Common myeloid progenitor, CD34-positive (primary cell): ENCODE measurements at regions not wholly inside any gene's neighbourhood (a gene's known extent, or its start where the extent isn't known, plus 50 kb on each side); places are given as distances from the start of the nearest gene placed in this dataset.
"Not testable (repeated sequence)": the region's sequence is repeated elsewhere in the genome, so short reads cannot be mapped to it uniquely, and the experiment has no call there.

Experiments used
- CTCF ChIA-PET: fragments of 350-600 bp; sonication (Branson Sonifier 250); formaldehyde crosslinking; loops from one replicate; lab custom pipeline; 2021; ENCODE audit warnings: antibody characterized with exemption; lab: Charles Lee
- POLR2A ChIA-PET: fragments of 350-600 bp; sonication (Branson Sonifier 250); formaldehyde crosslinking; loops from one replicate; lab custom pipeline; 2021; ENCODE audit warnings: antibody characterized with exemption; lab: Charles Lee
- DNase-seq, 3 donors: peaks; one replicate each; pipeline versions ENCODE4 v3.0.0 to v3.0.0-alpha.2; 2013
- H3K27ac ChIP-seq, 2 experiments: 1 replicate in 1 of 2; 2 replicates in 1 of 2; pipeline ENCODE4 v1.7.0; 2013; ENCODE audit warnings: inconsistent platforms in 2 of 2, low read length in 2 of 2, mild to moderate bottlenecking in 2 of 2, low read depth in 1 of 2, moderate library complexity in 1 of 2; ENCODE audit not compliant: severe bottlenecking in 2 of 2, insufficient read depth in 1 of 2, poor library complexity in 1 of 2
- H3K27me3 ChIP-seq, 5 experiments: replicated peaks in 2 of 5; 1 replicate in 3 of 5; 2 replicates in 2 of 5; pipeline versions ENCODE4 v1.6.1 to v1.7.0; 2013; ENCODE audit warnings: low read length in 4 of 5, mild to moderate bottlenecking in 2 of 5, moderate library complexity in 2 of 5, inconsistent platforms in 1 of 5; ENCODE audit not compliant: insufficient read depth in 5 of 5, control insufficient read depth in 4 of 5
- H3K36me3 ChIP-seq, 4 experiments: 1 replicate in 2 of 4; 2 replicates in 2 of 4; pipeline versions ENCODE4 v1.6.1 to v1.7.0; 2013; ENCODE audit warnings: low read length in 3 of 4, control low read depth in 1 of 4, mild to moderate bottlenecking in 1 of 4; ENCODE audit not compliant: control insufficient read depth in 4 of 4, insufficient read depth in 4 of 4
- H3K4me1 ChIP-seq, 4 experiments: 1 replicate in 3 of 4; 2 replicates in 1 of 4; pipeline versions ENCODE4 v1.6.1 to v1.7.1; 2013; ENCODE audit warnings: low read length in 3 of 4, mild to moderate bottlenecking in 3 of 4, control low read depth in 1 of 4, inconsistent platforms in 1 of 4, moderate library complexity in 1 of 4; ENCODE audit not compliant: control insufficient read depth in 4 of 4, insufficient read depth in 4 of 4; ENCODE audit errors: control extremely low read depth in 1 of 4
- H3K4me3 ChIP-seq, 7 experiments: 1 replicate in 4 of 7; 2 replicates in 3 of 7; pipeline versions ENCODE4 v1.5.1 to v1.7.0; 2013; ENCODE audit warnings: mild to moderate bottlenecking in 7 of 7, low read length in 6 of 7, moderate library complexity in 6 of 7, inconsistent platforms in 2 of 7, low read depth in 2 of 7, control low read depth in 1 of 7; ENCODE audit not compliant: insufficient read depth in 4 of 7, control insufficient read depth in 1 of 7; ENCODE audit errors: extremely low read depth in 1 of 7
- H3K9me3 ChIP-seq, 5 experiments: 1 replicate in 4 of 5; 2 replicates in 1 of 5; pipeline versions ENCODE4 v1.6.1 to v1.7.1; 2013; ENCODE audit warnings: low read length in 4 of 5, mild to moderate bottlenecking in 2 of 5, inconsistent platforms in 1 of 5, low read depth in 1 of 5, moderate library complexity in 1 of 5; ENCODE audit not compliant: control insufficient read depth in 4 of 5, insufficient read depth in 2 of 5; ENCODE audit errors: control extremely low read depth in 1 of 5
- WGBS: methylation state at CpG from one replicate; pipeline ENCODE4 v1.1.5; 2013; ENCODE audit not compliant: insufficient coverage; 5-methylcytosine and 5-hydroxymethylcytosine counted together

DNA sequence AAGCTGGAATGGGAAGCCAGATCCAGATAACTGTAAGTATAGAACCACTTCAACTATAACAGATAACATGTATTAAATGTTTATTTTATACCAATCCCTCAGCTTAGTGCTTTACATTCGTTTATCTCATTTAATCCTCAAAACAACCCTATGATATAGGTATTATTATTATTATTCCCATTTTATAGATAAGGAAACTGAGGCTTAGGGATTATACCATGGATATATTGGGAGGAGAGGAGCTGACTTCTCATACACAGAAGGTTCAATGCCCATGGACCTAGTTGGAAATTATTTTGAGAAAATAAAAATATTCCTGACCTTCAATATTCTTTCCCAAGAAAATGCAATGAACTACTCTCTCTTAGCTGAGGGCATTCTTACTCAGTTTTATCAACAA, 140.4 kb upstream of the C11orf58 start:
- no peaks in the 10 kb centered on the region for H3K9me3 ChIP-seq
- no peak overlapping the region for H3K4me3 ChIP-seq
- WGBS = no CpG with 5 or more reads among the region's 1 CpG
- ChIA-PET POLR2A (no interaction called here), CTCF (interaction anchor here (0.9 kb wide), 1 partner anchor 8 kb away, joined by 3 read pairs; no protein-coding TSS in a partner anchor)
- no peak for DNase-seq
- no peaks in the 10 kb centered on the region for H3K4me1 ChIP-seq
- H3K27me3 ChIP-seq = peaks cover 2 to 28% (median 8%) of the 10 kb centered on the region in 5 experiments
- no peaks in the 10 kb centered on the region for H3K36me3 ChIP-seq
- no peak overlapping the region for H3K27ac ChIP-seq

DNA sequence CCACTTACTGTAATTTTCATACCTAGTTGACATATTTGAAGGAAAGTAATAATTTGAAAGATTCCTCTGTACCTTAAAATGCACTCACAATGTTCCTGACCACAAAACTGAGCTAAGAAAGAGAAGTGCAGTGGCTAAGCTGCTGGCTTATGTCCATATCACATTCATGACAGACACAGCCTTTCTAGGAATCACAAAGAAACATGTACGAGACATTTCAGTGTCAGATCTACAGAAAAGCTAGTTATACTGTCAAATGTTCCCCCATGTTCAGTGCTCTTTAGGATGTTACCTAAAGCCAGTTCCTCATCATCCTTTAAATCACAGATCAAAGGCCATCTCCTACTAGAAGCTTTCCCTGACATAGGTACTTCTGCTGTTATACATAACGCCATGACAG, 142.2 kb upstream of the C11orf58 start:
- WGBS = 63% methylated on average over 2 of the region's 2 CpGs
- Histone ChIP-seq H3K4me3 (no peak overlapping the region), H3K9me3 (no peaks in the 10 kb centered on the region), H3K27me3 (peaks cover 0 to 14% (median 2%) of the 10 kb centered on the region in 5 experiments), H3K4me1 (no peaks in the 10 kb centered on the region), H3K27ac (no peak overlapping the region), H3K36me3 (no peaks in the 10 kb centered on the region)
- ChIA-PET CTCF (interaction anchor here (1.2 kb wide), 1 partner anchor 9 kb away, joined by 3 read pairs; no protein-coding TSS in a partner anchor), POLR2A (no interaction called here)
- peak in 2 of 3 donors; percentile 38 to 51 for DNase-seq

- H3K9me3 ChIP-seq = no peaks in the 10 kb centered on the region
- ChIA-PET POLR2A (no interaction called here), CTCF (no interaction called here)
- H3K4me1 ChIP-seq = no peaks in the 10 kb centered on the region
- DNase-seq = no peak
- no peaks in the 10 kb centered on the region for H3K36me3 ChIP-seq
- H3K27ac ChIP-seq = no peak overlapping the region
- H3K4me3 ChIP-seq = no peak overlapping the region
- H3K27me3 ChIP-seq = peaks cover 0 to 2% (median 0%) of the 10 kb centered on the region in 5 experiments
Observed at GRCh38 chr11:16591157-16591556, 147.3 kb upstream of the C11orf58 start.

DNA sequence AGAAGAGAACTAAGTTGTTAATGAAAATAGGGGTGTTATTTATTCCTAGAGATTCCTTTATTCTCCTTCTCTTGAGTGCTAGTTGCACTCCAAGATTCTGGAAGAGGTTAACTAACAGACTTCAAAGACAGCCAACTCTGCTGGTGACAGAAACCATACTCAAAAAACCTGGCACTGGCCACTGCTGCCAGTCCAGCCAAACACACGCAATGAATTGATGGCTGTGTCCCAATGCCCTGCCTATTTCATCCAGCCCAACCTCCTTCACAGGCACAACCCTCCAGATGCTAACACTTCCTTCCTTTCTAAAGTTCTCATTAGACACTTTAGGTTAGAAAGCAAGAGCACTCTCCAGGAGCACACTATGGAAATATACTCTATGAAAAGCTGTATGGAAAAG, 150.8 kb upstream of the C11orf58 start:
- ChIA-PET CTCF (no interaction called here), POLR2A (no interaction called here)
- 57% methylated on average over 1 of the region's 1 CpG for whole genome bisulfite sequencing
- no peak for DNase-seq
- no peak overlapping the region for H3K27ac ChIP-seq
- no peaks in the 10 kb centered on the region for H3K36me3 ChIP-seq
- no peak overlapping the region for H3K4me3 ChIP-seq
- no peaks in the 10 kb centered on the region for H3K4me1 ChIP-seq
- peaks cover 0 to 2% (median 0%) of the 10 kb centered on the region in 5 experiments for H3K27me3 ChIP-seq
- no peaks in the 10 kb centered on the region for H3K9me3 ChIP-seq

DNA sequence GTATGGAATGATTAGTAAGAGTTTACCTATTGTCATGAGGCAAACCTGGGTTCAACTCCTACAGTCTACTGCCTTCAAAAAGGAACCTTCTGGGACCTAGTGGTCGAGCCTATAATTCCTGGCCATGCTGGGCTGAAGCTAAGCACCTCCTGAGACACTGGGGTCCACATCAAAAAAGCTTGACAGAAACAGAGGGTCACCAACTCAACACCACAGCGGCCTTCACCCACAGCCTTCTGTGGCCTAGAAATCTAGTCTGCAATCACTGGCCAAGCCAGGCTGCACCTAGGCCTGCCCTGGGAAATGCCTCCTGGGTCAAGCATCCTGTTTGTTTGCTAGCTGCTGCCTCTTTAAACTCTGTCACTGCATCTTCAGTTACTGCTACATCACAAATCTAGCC, 153.9 kb upstream of the C11orf58 start:
- POLR2A ChIA-PET = no interaction called here
- no peak for DNase-seq
- Histone ChIP-seq H3K27me3 (peaks cover 0 to 2% (median 0%) of the 10 kb centered on the region in 5 experiments), H3K4me3 (no peak overlapping the region), H3K4me1 (no peaks in the 10 kb centered on the region), H3K27ac (no peak overlapping the region), H3K36me3 (no peaks in the 10 kb centered on the region), H3K9me3 (no peaks in the 10 kb centered on the region)
- CTCF ChIA-PET = no interaction called here
- 92% methylated on average over 2 of the region's 2 CpGs for WGBS

- H3K36me3 ChIP-seq, DNase-seq, H3K4me3 ChIP-seq, CTCF ChIA-PET, H3K27ac ChIP-seq, POLR2A ChIA-PET, H3K27me3 ChIP-seq, H3K4me1 ChIP-seq, H3K9me3 ChIP-seq: not testable (repeated sequence)
- no CpG with 5 or more reads among the region's 1 CpG for WGBS
Observed at GRCh38 chr11:16581078-16581477, 157.4 kb upstream of the C11orf58 start.

DNA sequence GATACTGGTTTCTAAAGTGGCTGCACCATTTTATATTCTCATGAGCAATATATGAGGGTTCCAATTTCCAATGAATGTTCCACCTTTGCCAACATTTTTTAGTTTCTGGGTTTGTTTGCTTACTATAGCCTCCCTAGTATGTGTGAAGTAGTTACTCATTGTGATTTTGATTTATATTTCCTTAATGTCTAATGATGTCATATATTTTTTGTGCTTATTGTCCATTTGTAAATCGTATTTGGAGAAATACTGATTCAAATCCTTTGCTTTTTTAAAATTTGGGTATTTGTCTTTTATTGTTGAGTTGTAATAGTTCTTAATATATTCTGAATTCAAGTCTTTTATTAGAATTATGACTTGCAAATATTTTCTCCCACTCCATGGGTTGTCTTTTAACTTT, 161.0 kb upstream of the C11orf58 start:
- H3K27ac ChIP-seq = no peak overlapping the region
- WGBS = no CpG with 5 or more reads among the region's 1 CpG
- H3K36me3 ChIP-seq = no peaks in the 10 kb centered on the region
- H3K27me3 ChIP-seq = no peaks in the 10 kb centered on the region
- no peak for DNase-seq
- H3K4me3 ChIP-seq = no peak overlapping the region
- ChIA-PET CTCF (no interaction called here), POLR2A (no interaction called here)
- H3K9me3 ChIP-seq = no peaks in the 10 kb centered on the region
- H3K4me1 ChIP-seq = no peaks in the 10 kb centered on the region
